Activated B cell treated with CpG ODN at 0.5 μM for 24 hours (primary cell): ENCODE measurements at regions not wholly inside any gene's neighbourhood (a gene's known extent, or its start where the extent isn't known, plus 50 kb on each side); places are given as distances from the start of the nearest gene placed in this dataset.

Experiments
- ATAC-seq: fragments of 200-7000 bp; cut with Tn5 transposase; one replicate; pipeline ENCODE4 v1.10.0; 2021; ENCODE audit warnings: low read depth, mild to moderate bottlenecking, moderate library complexity
- CTCF ChIA-PET: fragments of 350-600 bp; sonication (Branson Sonifier 250); formaldehyde crosslinking; loops from one replicate; lab custom pipeline; 2021; ENCODE audit warnings: antibody characterized with exemption; lab: Charles Lee
- POLR2A ChIA-PET: fragments of 350-600 bp; sonication (Branson Sonifier 250); formaldehyde crosslinking; loops from one replicate; lab custom pipeline; 2021; ENCODE audit warnings: antibody characterized with exemption; lab: Charles Lee
- DNase-seq: peaks from one replicate; pipeline ENCODE4 v3.0.0; 2022
- H3K27ac Mint-ChIP-seq: one replicate; pipeline ENCODE4 v1.8.0; 2020; ENCODE audit warnings: mixed read lengths
- H3K27me3 Mint-ChIP-seq: one replicate; pipeline ENCODE4 v1.8.0; 2021; ENCODE audit warnings: mixed read lengths
- H3K36me3 Mint-ChIP-seq: one replicate; pipeline ENCODE4 v1.8.0; 2021; ENCODE audit warnings: low read depth, mixed read lengths
- H3K4me1 Mint-ChIP-seq: one replicate; pipeline ENCODE4 v1.8.0; 2021; ENCODE audit warnings: mixed read lengths
- H3K4me3 Mint-ChIP-seq: one replicate; pipeline ENCODE4 v1.8.0; 2020; ENCODE audit warnings: mild to moderate bottlenecking, mixed read lengths
- H3K9me3 Mint-ChIP-seq: one replicate; pipeline ENCODE4 v1.8.0; 2020; ENCODE audit warnings: mixed read lengths
- intact Hi-C: fragments of 100-400 bp; cut with micrococcal nuclease; formaldehyde crosslinking; loops from one replicate; pipeline ENCODE4 v1.15.1; 2024
- TF ChIP-seq, protein P1 (sequence below): fragments of 200-600 bp; IDR thresholded peaks from one replicate; pipeline ENCODE4 v1.8.0; 2022; ENCODE audit warnings: antibody characterized with exemption, mild to moderate bottlenecking

DNA sequence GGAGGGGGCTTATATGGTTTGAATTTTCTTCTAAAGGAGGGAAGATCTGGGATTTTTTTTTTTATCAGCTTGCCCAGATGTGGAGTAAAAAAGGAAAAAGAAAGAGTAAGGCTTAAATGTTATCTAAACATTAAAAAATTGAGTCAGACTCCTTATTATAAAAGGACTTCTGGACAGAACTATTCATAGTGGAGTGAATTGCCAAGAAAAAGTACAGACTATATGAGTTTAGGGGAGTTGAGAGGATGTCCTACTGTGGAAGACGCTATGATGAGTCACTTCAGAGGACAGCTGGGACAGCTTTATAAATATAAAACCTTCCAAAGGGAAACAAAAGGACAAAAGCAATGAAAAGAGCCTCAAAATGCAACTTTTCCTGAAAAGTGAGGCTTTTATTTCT is 73.0 kb downstream of the TFPI2 start:
- intact Hi-C loops = no loop called here
- no peak for ATAC-seq

DNA sequence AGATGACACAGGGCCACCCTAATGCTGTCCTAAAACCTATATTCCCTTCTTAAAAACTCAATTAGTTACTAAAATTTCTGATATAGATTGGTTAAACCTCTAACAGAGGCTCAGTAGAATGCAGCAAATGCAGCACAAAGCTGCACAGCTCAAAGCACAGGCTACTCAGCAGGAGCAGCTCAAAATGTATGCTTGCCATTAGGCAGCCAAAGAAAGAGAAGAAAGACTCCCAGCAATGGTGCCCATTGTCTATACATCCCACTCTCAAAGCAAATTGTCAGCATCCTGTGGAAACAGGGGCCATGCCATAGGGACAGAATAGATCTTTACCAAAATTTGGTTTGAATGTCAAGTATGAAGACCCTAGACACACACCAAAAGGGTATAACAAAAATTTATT is 73.5 kb downstream of the TFPI2 start:
- ChIA-PET CTCF (no interaction called here), POLR2A (no interaction called here)
- Mint-ChIP-seq H3K4me3 (no peak overlapping the region), H3K27me3 (peaks cover 4% of the 10 kb centered on the region), H3K4me1 (no peaks in the 10 kb centered on the region), H3K9me3 (no peaks in the 10 kb centered on the region), H3K36me3 (no peaks in the 10 kb centered on the region), H3K27ac (no peak overlapping the region)
- TF ChIP-seq, protein P1, sequence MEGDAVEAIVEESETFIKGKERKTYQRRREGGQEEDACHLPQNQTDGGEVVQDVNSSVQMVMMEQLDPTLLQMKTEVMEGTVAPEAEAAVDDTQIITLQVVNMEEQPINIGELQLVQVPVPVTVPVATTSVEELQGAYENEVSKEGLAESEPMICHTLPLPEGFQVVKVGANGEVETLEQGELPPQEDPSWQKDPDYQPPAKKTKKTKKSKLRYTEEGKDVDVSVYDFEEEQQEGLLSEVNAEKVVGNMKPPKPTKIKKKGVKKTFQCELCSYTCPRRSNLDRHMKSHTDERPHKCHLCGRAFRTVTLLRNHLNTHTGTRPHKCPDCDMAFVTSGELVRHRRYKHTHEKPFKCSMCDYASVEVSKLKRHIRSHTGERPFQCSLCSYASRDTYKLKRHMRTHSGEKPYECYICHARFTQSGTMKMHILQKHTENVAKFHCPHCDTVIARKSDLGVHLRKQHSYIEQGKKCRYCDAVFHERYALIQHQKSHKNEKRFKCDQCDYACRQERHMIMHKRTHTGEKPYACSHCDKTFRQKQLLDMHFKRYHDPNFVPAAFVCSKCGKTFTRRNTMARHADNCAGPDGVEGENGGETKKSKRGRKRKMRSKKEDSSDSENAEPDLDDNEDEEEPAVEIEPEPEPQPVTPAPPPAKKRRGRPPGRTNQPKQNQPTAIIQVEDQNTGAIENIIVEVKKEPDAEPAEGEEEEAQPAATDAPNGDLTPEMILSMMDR = no peak
- DNase-seq = no peak
- intact Hi-C loops = no loop called here
- ATAC-seq = no peak

More for the DNA sequence above, 73.0 kb downstream of the TFPI2 start:
- Mint-ChIP-seq H3K36me3 (no peaks in the 10 kb centered on the region), H3K27ac (no peak overlapping the region), H3K4me1 (no peaks in the 10 kb centered on the region), H3K27me3 (peaks cover 4% of the 10 kb centered on the region), H3K9me3 (no peaks in the 10 kb centered on the region), H3K4me3 (no peak overlapping the region)
- POLR2A ChIA-PET = no interaction called here
- DNase-seq = no peak
- TF ChIP-seq, protein P1 = no peak
- CTCF ChIA-PET = no interaction called here

DNA sequence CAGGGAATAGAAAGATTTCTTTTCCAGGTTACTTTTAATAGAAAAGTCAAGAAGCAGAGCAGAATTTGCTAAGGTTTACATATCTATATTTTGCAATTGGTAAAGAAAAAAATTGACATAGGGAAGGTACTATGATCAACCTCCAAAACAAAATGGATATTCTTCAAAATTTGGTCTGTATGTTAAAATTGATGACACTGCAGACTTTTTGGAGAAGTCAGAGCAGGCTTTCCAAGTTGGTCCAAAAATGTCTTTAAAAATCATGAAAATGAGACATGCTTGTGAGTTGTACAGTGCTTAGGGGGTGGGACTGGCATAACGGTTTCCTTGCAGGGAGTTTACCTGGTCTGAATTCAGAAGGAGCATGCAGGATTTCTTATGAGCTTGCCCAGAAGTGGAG is 77.0 kb downstream of the TFPI2 start:
- ATAC-seq = no peak
- no peaks in the 10 kb centered on the region for H3K9me3 Mint-ChIP-seq
- TF ChIP-seq, protein P1 = no peak
- H3K36me3 Mint-ChIP-seq = no peaks in the 10 kb centered on the region
- no peaks in the 10 kb centered on the region for H3K4me1 Mint-ChIP-seq
- intact Hi-C loops = no loop called here
- no peaks in the 10 kb centered on the region for H3K27me3 Mint-ChIP-seq
- H3K27ac Mint-ChIP-seq = no peak overlapping the region
- no peak overlapping the region for H3K4me3 Mint-ChIP-seq
- POLR2A ChIA-PET = no interaction called here
- no peak for DNase-seq
- CTCF ChIA-PET = no interaction called here

DNA sequence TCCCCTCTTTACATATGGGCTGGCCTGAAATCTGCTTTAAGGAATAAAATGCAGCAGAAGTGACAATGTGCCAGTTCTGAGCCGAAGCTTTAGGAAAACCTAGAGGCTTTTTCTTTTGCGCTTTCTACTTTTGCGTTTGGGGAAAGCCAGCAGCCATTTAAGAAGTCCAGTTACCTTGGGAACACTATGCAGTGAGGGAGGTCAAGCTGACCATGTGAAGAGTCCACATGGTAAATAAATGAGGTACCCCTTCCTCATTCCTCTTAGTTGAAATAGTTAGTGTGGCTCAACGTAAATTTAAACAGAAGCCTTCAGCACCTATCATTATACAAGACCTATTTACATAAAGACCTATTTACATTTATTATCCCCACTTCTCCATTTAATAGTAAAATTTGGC is 78.5 kb downstream of the TFPI2 start:
- H3K4me3 Mint-ChIP-seq = no peak overlapping the region
- ChIA-PET POLR2A (no interaction called here), CTCF (no interaction called here)
- H3K9me3 Mint-ChIP-seq = peaks cover 5% of the 10 kb centered on the region
- H3K36me3 Mint-ChIP-seq = no peaks in the 10 kb centered on the region
- intact Hi-C loops = no loop called here
- no peaks in the 10 kb centered on the region for H3K4me1 Mint-ChIP-seq
- TF ChIP-seq, protein P1 = no peak
- no peak for ATAC-seq
- no peak overlapping the region for H3K27ac Mint-ChIP-seq
- no peaks in the 10 kb centered on the region for H3K27me3 Mint-ChIP-seq
- DNase-seq = no peak

DNA sequence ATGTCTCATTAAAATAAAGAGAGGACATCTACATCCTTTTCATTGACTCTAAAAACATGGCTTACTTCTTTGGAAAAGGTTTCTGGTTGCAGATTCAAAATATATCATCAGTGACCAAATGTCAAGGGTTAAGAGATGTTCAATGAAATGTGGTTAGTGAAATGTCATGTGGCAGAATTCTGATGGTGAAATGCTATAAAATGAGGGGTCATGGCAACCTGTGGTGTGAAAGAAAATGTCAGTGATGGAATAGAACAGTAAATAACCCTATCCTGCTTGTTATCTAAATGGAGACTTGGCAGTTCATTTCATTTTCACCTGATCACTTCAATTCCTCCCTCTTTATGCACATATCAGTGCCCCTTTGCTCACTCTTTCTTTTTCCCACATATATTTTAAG is 79.4 kb downstream of the TFPI2 start:
- no peaks in the 10 kb centered on the region for H3K36me3 Mint-ChIP-seq
- POLR2A ChIA-PET = no interaction called here
- no peaks in the 10 kb centered on the region for H3K4me1 Mint-ChIP-seq
- no peak overlapping the region for H3K4me3 Mint-ChIP-seq
- H3K9me3 Mint-ChIP-seq = peaks cover 5% of the 10 kb centered on the region
- H3K27me3 Mint-ChIP-seq = no peaks in the 10 kb centered on the region
- TF ChIP-seq, protein P1 = no peak
- DNase-seq (no peak), ATAC-seq (no peak)
- CTCF ChIA-PET = no interaction called here
- no peak overlapping the region for H3K27ac Mint-ChIP-seq
- intact Hi-C loops = no loop called here
